ENCODE measurements at regions not wholly inside any gene's neighbourhood (a gene's known extent, or its start where the extent isn't known, plus 50 kb on each side); places are given as distances from the start of the nearest gene placed in this dataset.
A peak's percentile ranks its signal among the peaks of the same experiment; 100 is the strongest.

DNA sequence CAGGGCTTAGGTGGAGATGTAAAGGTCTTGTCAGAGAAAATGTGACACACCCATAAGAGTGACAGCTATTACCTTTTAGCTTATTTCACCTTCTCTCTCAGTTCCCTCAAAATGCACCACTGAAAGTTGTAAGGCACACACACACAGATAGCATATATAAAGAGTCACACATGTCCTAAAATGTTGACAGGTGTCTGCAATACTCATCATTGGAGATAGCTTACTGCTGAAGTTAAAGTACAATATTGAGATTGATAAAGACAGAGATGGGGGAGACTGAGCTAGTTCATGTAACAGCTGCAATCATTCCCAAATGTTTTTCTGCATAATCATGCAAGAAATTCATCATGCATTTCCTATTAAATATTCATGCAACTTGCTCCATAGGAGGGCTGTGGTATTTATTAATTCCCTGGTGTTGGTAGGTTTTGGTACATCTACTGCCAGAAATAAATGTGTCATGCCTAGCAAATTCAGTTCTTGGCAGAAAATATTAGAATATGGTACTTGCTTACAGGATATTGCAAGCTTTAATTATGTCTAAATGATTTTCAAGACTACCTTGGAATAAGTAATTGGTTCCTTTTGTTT, 118.8 kb upstream of the RBMS1 start:
- peaks cover 3% of the 10 kb centered on the region; the same call in 1 of the 3 replicates for H3K9me3 Mint-ChIP-seq
- no peaks in the 10 kb centered on the region for H3F3A ChIP-seq (replicated peaks; ENCODE audit: low read depth)
- no peak overlapping the region for H3K4me3 ChIP-seq
- H3K4me1 ChIP-seq (ENCODE audit: insufficient read depth), result no peaks in the 10 kb centered on the region
- no peaks in the 10 kb centered on the region for H3K27me3 ChIP-seq (ENCODE audit: insufficient read depth)
- no peak overlapping the region for H2AFZ ChIP-seq
- peaks cover 16% of the 10 kb centered on the region; the same call in 2 of the 3 replicates for H3K4me1 Mint-ChIP-seq
- TF ChIP-seq STAT1 (IDR thresholded peaks at IDR 0.05; ENCODE audit: unreplicated experiment) (no peak), CREB1 (CRISPR knock-in tag; IDR thresholded peaks at IDR 0.05; ENCODE audit: low read depth) (no peak), JUNB (IDR thresholded peaks at IDR 0.05; ENCODE audit: unreplicated experiment) (no peak), EZH2phosphoT487 (IDR thresholded peaks at IDR 0.05; ENCODE audit: unreplicated experiment) (no peak)
- no peak for ATAC-seq
- no peaks in the 10 kb centered on the region for H3K36me3 Mint-ChIP-seq (ENCODE audit: low read depth)
- H3K4me3 Mint-ChIP-seq, result no peak overlapping the region
- no peak for DNase-seq (ENCODE audit: low spot score)
- H3K36me3 ChIP-seq (ENCODE audit: insufficient read depth), result no peaks in the 10 kb centered on the region
- no peak overlapping the region for H3K27ac ChIP-seq (ENCODE audit: low read depth)
- no peaks in the 10 kb centered on the region for H3K27me3 Mint-ChIP-seq (ENCODE audit: insufficient read depth, low read depth, poor library complexity)
- H4K20me1 ChIP-seq (replicated peaks; ENCODE audit: insufficient read depth), result no peaks in the 10 kb centered on the region
- H3K4me2 ChIP-seq, result no peak overlapping the region
- H3K27ac Mint-ChIP-seq, result no peak overlapping the region
- H3K79me2 ChIP-seq (replicated peaks; ENCODE audit: insufficient read depth), result no peaks in the 10 kb centered on the region
- H3K9me2 ChIP-seq (ENCODE audit: insufficient read depth), result peaks cover 5% of the 10 kb centered on the region; the same call in 1 of the 2 replicates

DNA sequence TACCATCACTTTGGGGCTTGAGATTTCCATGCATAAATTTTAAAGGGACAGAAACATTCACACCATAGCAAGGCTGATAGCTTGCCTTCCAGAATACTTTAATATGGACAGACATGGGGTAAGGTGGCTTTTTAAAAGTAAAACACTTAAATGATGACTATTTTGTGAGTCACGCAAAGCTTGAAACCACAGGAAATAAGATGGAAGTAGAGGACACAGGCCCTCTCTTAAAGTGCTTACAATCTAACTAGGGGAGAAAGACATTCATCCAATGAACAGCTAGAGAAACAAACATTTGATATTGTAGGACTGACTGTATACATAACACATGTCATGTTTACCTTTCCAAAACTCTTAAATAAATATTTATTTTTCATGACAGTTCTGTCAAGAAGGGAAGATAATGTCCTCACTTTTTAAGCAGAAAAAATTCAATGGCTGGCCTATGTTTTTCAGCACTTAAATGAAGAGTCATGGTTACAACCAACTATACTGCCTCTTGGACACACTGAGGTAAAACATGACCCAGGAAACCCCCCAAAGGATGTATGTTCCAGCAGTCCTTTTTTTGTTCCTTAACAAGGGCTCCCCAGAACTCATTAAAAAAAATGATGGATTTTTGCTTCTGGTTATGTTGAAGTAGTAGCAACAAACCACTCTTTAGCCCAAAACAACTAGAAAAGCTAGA, 120.0 kb upstream of the RBMS1 start:
- no peaks in the 10 kb centered on the region for H3K27me3 Mint-ChIP-seq (ENCODE audit: insufficient read depth, low read depth, poor library complexity)
- DNase-seq (ENCODE audit: low spot score) (no peak), ATAC-seq (no peak)
- H3K4me1 ChIP-seq (ENCODE audit: insufficient read depth), result no peaks in the 10 kb centered on the region
- H3K36me3 Mint-ChIP-seq (ENCODE audit: low read depth), result no peaks in the 10 kb centered on the region
- H3K36me3 ChIP-seq (ENCODE audit: insufficient read depth), result no peaks in the 10 kb centered on the region
- H3K27ac ChIP-seq (ENCODE audit: low read depth), result no peak overlapping the region
- H3K27ac Mint-ChIP-seq, result no peak overlapping the region
- no peak overlapping the region for H3K4me3 ChIP-seq
- no peaks in the 10 kb centered on the region for H3K79me2 ChIP-seq (replicated peaks; ENCODE audit: insufficient read depth)
- no peaks in the 10 kb centered on the region for H3K27me3 ChIP-seq (ENCODE audit: insufficient read depth)
- H3F3A ChIP-seq (replicated peaks; ENCODE audit: low read depth), result no peaks in the 10 kb centered on the region
- H2AFZ ChIP-seq, result peak overlapping the region; percentile 30; the same call in 1 of the 2 replicates
- no peak overlapping the region for H3K4me3 Mint-ChIP-seq
- peaks cover 15% of the 10 kb centered on the region; the same call in 2 of the 3 replicates for H3K4me1 Mint-ChIP-seq
- no peaks in the 10 kb centered on the region for H4K20me1 ChIP-seq (replicated peaks; ENCODE audit: insufficient read depth)
- H3K9me3 Mint-ChIP-seq, result peaks cover 3% of the 10 kb centered on the region; the same call in 1 of the 3 replicates
- H3K9me2 ChIP-seq (ENCODE audit: insufficient read depth), result peaks cover 5% of the 10 kb centered on the region; the same call in 1 of the 2 replicates
- no peak overlapping the region for H3K4me2 ChIP-seq
- no peak for TF ChIP-seq EZH2 (IDR thresholded peaks at IDR 0.05; ENCODE audit: low read depth, unreplicated experiment)
- TF ChIP-seq CREB1 (CRISPR knock-in tag; IDR thresholded peaks at IDR 0.05; ENCODE audit: low read depth), result no peak
- TF ChIP-seq ZNF331 (CRISPR knock-in tag; IDR thresholded peaks at IDR 0.05; ENCODE audit: low read depth), result no peak
- TF ChIP-seq, protein P1, sequence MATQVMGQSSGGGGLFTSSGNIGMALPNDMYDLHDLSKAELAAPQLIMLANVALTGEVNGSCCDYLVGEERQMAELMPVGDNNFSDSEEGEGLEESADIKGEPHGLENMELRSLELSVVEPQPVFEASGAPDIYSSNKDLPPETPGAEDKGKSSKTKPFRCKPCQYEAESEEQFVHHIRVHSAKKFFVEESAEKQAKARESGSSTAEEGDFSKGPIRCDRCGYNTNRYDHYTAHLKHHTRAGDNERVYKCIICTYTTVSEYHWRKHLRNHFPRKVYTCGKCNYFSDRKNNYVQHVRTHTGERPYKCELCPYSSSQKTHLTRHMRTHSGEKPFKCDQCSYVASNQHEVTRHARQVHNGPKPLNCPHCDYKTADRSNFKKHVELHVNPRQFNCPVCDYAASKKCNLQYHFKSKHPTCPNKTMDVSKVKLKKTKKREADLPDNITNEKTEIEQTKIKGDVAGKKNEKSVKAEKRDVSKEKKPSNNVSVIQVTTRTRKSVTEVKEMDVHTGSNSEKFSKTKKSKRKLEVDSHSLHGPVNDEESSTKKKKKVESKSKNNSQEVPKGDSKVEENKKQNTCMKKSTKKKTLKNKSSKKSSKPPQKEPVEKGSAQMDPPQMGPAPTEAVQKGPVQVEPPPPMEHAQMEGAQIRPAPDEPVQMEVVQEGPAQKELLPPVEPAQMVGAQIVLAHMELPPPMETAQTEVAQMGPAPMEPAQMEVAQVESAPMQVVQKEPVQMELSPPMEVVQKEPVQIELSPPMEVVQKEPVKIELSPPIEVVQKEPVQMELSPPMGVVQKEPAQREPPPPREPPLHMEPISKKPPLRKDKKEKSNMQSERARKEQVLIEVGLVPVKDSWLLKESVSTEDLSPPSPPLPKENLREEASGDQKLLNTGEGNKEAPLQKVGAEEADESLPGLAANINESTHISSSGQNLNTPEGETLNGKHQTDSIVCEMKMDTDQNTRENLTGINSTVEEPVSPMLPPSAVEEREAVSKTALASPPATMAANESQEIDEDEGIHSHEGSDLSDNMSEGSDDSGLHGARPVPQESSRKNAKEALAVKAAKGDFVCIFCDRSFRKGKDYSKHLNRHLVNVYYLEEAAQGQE (IDR thresholded peaks at IDR 0.05; ENCODE audit: unreplicated experiment), result no peak
- no peak for TF ChIP-seq JUNB (IDR thresholded peaks at IDR 0.05; ENCODE audit: unreplicated experiment)
- TF ChIP-seq ZNF114 (CRISPR knock-in tag; IDR thresholded peaks at IDR 0.05), result no peak
- TF ChIP-seq NANOG (IDR thresholded peaks at IDR 0.05; ENCODE audit: borderline replicate concordance), result no peak
- no peak for TF ChIP-seq EZH2phosphoT487 (IDR thresholded peaks at IDR 0.05; ENCODE audit: unreplicated experiment)
- TF ChIP-seq, protein P2, sequence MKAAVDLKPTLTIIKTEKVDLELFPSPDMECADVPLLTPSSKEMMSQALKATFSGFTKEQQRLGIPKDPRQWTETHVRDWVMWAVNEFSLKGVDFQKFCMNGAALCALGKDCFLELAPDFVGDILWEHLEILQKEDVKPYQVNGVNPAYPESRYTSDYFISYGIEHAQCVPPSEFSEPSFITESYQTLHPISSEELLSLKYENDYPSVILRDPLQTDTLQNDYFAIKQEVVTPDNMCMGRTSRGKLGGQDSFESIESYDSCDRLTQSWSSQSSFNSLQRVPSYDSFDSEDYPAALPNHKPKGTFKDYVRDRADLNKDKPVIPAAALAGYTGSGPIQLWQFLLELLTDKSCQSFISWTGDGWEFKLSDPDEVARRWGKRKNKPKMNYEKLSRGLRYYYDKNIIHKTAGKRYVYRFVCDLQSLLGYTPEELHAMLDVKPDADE (IDR thresholded peaks at IDR 0.05), result no peak
- no peak for TF ChIP-seq STAT1 (IDR thresholded peaks at IDR 0.05; ENCODE audit: unreplicated experiment)
- TF ChIP-seq POLR2AphosphoS5 (IDR thresholded peaks at IDR 0.05; ENCODE audit: low read depth), result no peak
